ENCODE measurements at regions not wholly inside any gene's neighbourhood (a gene's known extent, or its start where the extent isn't known, plus 50 kb on each side); places are given as distances from the start of the nearest gene placed in this dataset.
"Not testable (repeated sequence)": the region's sequence is repeated elsewhere in the genome, so short reads cannot be mapped to it uniquely, and the experiment has no call there.

GRCh38 chr6:168920289-168920688, 333.4 kb downstream of the THBS2 start:
- H3K4me3 ChIP-seq (ENCODE audit: low read length) = no peak overlapping the region
- no peak for TF ChIP-seq CTCF (IDR thresholded peaks at IDR 0.05; ENCODE audit: insufficient read depth, low read depth, low read length, missing control alignments)
- DNase-seq (ENCODE audit: low read depth) = no peak

GRCh38 chr6:168919470-168920179, 334.0 kb downstream of the THBS2 start:
- DNase-seq (ENCODE audit: low read depth) = no peak
- no peak for TF ChIP-seq CTCF (IDR thresholded peaks at IDR 0.05; ENCODE audit: insufficient read depth, low read depth, low read length, missing control alignments)
- H3K4me3 ChIP-seq (ENCODE audit: low read length) = no peak overlapping the region

- TF ChIP-seq CTCF (IDR thresholded peaks at IDR 0.05; ENCODE audit: insufficient read depth, low read depth, low read length, missing control alignments) = no peak
- no peak overlapping the region for H3K4me3 ChIP-seq (ENCODE audit: low read length)
- no peak for DNase-seq (ENCODE audit: low read depth)
Measured at GRCh38 chr6:168916576-168917211, 337.0 kb downstream of the THBS2 start.

- no peak for TF ChIP-seq CTCF (IDR thresholded peaks at IDR 0.05; ENCODE audit: insufficient read depth, low read depth, low read length, missing control alignments)
- H3K4me3 ChIP-seq (ENCODE audit: low read length) = no peak overlapping the region
- DNase-seq (ENCODE audit: low read depth) = no peak
Measured at GRCh38 chr6:168915855-168916254, 337.8 kb downstream of the THBS2 start.

GRCh38 chr6:168915242-168915641, 338.4 kb downstream of the THBS2 start:
- H3K4me3 ChIP-seq (ENCODE audit: low read length) = no peak overlapping the region
- DNase-seq (ENCODE audit: low read depth) = no peak
- no peak for TF ChIP-seq CTCF (IDR thresholded peaks at IDR 0.05; ENCODE audit: insufficient read depth, low read depth, low read length, missing control alignments)

GRCh38 chr6:168913866-168914469, 339.7 kb downstream of the THBS2 start:
- DNase-seq (ENCODE audit: low read depth) = no peak
- no peak overlapping the region for H3K4me3 ChIP-seq (ENCODE audit: low read length)
- TF ChIP-seq CTCF (IDR thresholded peaks at IDR 0.05; ENCODE audit: insufficient read depth, low read depth, low read length, missing control alignments) = no peak

GRCh38 chr6:168913231-168913865, 340.3 kb downstream of the THBS2 start:
- not testable (repeated sequence) for H3K4me3 ChIP-seq (ENCODE audit: low read length); DNase-seq (ENCODE audit: low read depth)

Measured in epithelial cell of esophagus (primary cell).